Aorta (tissue), 5 donors: ENCODE measurements at regions not wholly inside any gene's neighbourhood (a gene's known extent, or its start where the extent isn't known, plus 50 kb on each side); places are given as distances from the start of the nearest gene placed in this dataset.
"Not testable (repeated sequence)": the region's sequence is repeated elsewhere in the genome, so short reads cannot be mapped to it uniquely, and the experiment has no call there.

Source experiments
- ATAC-seq: fragments of 200-7000 bp; cut with Tn5 transposase; one replicate; pipeline ENCODE4 v1.9.1; 2022; ENCODE audit warnings: moderate library complexity; ENCODE audit not compliant: low FRiP score
- DNase-seq, 2 donors: peaks; one replicate each; pipeline ENCODE4 v3.0.0-alpha.2; 2020
- H3K27ac ChIP-seq, 2 donors: one replicate each; pipeline ENCODE4 v1.5.1; 2013; ENCODE audit warnings: low read length in 2 of 2, mild to moderate bottlenecking in 2 of 2, moderate library complexity in 2 of 2, control low read depth in 1 of 2, inconsistent platforms in 1 of 2, low read depth in 1 of 2
- H3K27me3 ChIP-seq, 2 donors: one replicate each; pipeline ENCODE4 v1.6.1; 2013; ENCODE audit warnings: control low read depth in 1 of 2, low read length in 1 of 2, mild to moderate bottlenecking in 1 of 2, moderate library complexity in 1 of 2; ENCODE audit not compliant: insufficient read depth in 2 of 2, control insufficient read depth in 1 of 2
- H3K36me3 ChIP-seq, 2 donors: one replicate each; pipeline ENCODE4 v1.6.1; 2013; ENCODE audit warnings: control low read depth in 1 of 2, low read length in 1 of 2, mild to moderate bottlenecking in 1 of 2; ENCODE audit not compliant: insufficient read depth in 2 of 2, control insufficient read depth in 1 of 2
- H3K4me1 ChIP-seq, 2 donors: one replicate each; pipeline ENCODE4 v1.6.1; 2013; ENCODE audit warnings: low read length in 2 of 2, control low read depth in 1 of 2, mild to moderate bottlenecking in 1 of 2, moderate library complexity in 1 of 2; ENCODE audit not compliant: insufficient read depth in 2 of 2, control insufficient read depth in 1 of 2
- H3K4me3 ChIP-seq, 2 donors: one replicate each; pipeline ENCODE4 v1.5.1; 2013; ENCODE audit warnings: low read length in 2 of 2, control low read depth in 1 of 2, mild to moderate bottlenecking in 1 of 2
- H3K9me3 ChIP-seq: one replicate; pipeline ENCODE4 v1.6.1; 2013; ENCODE audit warnings: mild to moderate bottlenecking, low read length; ENCODE audit not compliant: control insufficient read depth
- WGBS, 2 donors: extraction: QIAGEN DNeasy Blood & Tissue Kit; methylation state at CpG; one replicate each; pipeline ENCODE4 v1.1.7; 2013; 5-methylcytosine and 5-hydroxymethylcytosine counted together
- intact Hi-C, 2 donors: fragments of 100-400 bp; cut with DNase I; formaldehyde crosslinking; loops; one replicate each; pipeline versions ENCODE4 v1.14.2 to v1.15.0; 2022
- donor health status: healthy with polysubstance abuse.
- donor health status: Bipolar disorder and iron deficiency.
- donor health status: DM: no; HTN: no; CAD: no.
- donor health status: DM: no; HTN: no; CAD: no.
- donor health status: DM: yes; HTN: yes; CAD: no.

GRCh38 chr4:188403272-188403671, 264.0 kb downstream of the TRIML1 start:
- no peaks in the 10 kb centered on the region for H3K27me3 ChIP-seq
- H3K9me3 ChIP-seq: no peaks in the 10 kb centered on the region
- H3K27ac ChIP-seq: no peak overlapping the region
- no peaks in the 10 kb centered on the region for H3K36me3 ChIP-seq
- no peak overlapping the region for H3K4me3 ChIP-seq
- DNase-seq (no peak), ATAC-seq (no peak)
- intact Hi-C loops: no loop called here
- 92 to 97% methylated on average over 6 of the region's 6 CpGs for WGBS, 2 donors
- no peaks in the 10 kb centered on the region for H3K4me1 ChIP-seq

GRCh38 chr4:188405071-188405835, 266.0 kb downstream of the TRIML1 start:
- H3K27me3 ChIP-seq, H3K36me3 ChIP-seq, ATAC-seq, intact Hi-C loops, H3K9me3 ChIP-seq, DNase-seq, H3K4me1 ChIP-seq, H3K4me3 ChIP-seq, H3K27ac ChIP-seq: not testable (repeated sequence)
- 86% methylated on average over 14 of the region's 14 CpGs for WGBS, 2 donors

- ATAC-seq (no peak), DNase-seq (no peak)
- intact Hi-C loops: no loop called here
- WGBS, 2 donors: 29 to 30% methylated on average over 9 of the region's 9 CpGs
- Histone ChIP-seq H3K4me3 (no peak overlapping the region), H3K27me3 (no peaks in the 10 kb centered on the region), H3K36me3 (no peaks in the 10 kb centered on the region), H3K4me1 (no peaks in the 10 kb centered on the region), H3K27ac (no peak overlapping the region), H3K9me3 (no peaks in the 10 kb centered on the region)
Observed at GRCh38 chr4:188408244-188409030, 269.2 kb downstream of the TRIML1 start.

GRCh38 chr4:188409851-188410250, 270.6 kb downstream of the TRIML1 start:
- intact Hi-C loops: no loop called here
- WGBS, 2 donors: 89 to 93% methylated on average over 6 of the region's 6 CpGs
- no peaks in the 10 kb centered on the region for H3K4me1 ChIP-seq
- no peak for ATAC-seq
- no peaks in the 10 kb centered on the region for H3K27me3 ChIP-seq
- H3K9me3 ChIP-seq: no peaks in the 10 kb centered on the region
- no peaks in the 10 kb centered on the region for H3K36me3 ChIP-seq
- H3K4me3 ChIP-seq: no peak overlapping the region
- DNase-seq: no peak
- no peak overlapping the region for H3K27ac ChIP-seq

- no peaks in the 10 kb centered on the region for H3K27me3 ChIP-seq
- DNase-seq: no peak
- ATAC-seq: no peak
- no peak overlapping the region for H3K27ac ChIP-seq
- H3K9me3 ChIP-seq: no peaks in the 10 kb centered on the region
- no peaks in the 10 kb centered on the region for H3K4me1 ChIP-seq
- intact Hi-C loops: no loop called here
- 78 to 95% methylated on average over 25 of the region's 25 CpGs for WGBS, 2 donors
- no peaks in the 10 kb centered on the region for H3K36me3 ChIP-seq
- H3K4me3 ChIP-seq: no peak overlapping the region
Observed at GRCh38 chr4:188411805-188412204, 272.6 kb downstream of the TRIML1 start.

GRCh38 chr4:188412499-188412898, 273.3 kb downstream of the TRIML1 start:
- Histone ChIP-seq H3K9me3 (peaks cover 2% of the 10 kb centered on the region), H3K27me3 (no peaks in the 10 kb centered on the region), H3K4me3 (no peak overlapping the region), H3K4me1 (no peaks in the 10 kb centered on the region), H3K27ac (no peak overlapping the region), H3K36me3 (no peaks in the 10 kb centered on the region)
- intact Hi-C loops: no loop called here
- ATAC-seq (no peak), DNase-seq (no peak)
- WGBS, 2 donors: 89 to 98% methylated on average over 13 of the region's 13 CpGs

- H3K4me3 ChIP-seq: no peak overlapping the region
- H3K27ac ChIP-seq: no peak overlapping the region
- peaks cover 2% of the 10 kb centered on the region for H3K9me3 ChIP-seq
- H3K4me1 ChIP-seq: no peaks in the 10 kb centered on the region
- no peaks in the 10 kb centered on the region for H3K36me3 ChIP-seq
- DNase-seq (no peak), ATAC-seq (no peak)
- WGBS, 2 donors: 95 to 97% methylated on average over 10 of the region's 10 CpGs
- intact Hi-C loops: no loop called here
- no peaks in the 10 kb centered on the region for H3K27me3 ChIP-seq
Observed at GRCh38 chr4:188414441-188414840, 275.2 kb downstream of the TRIML1 start.

GRCh38 chr4:188417181-188417580, 277.9 kb downstream of the TRIML1 start:
- DNase-seq (no peak), ATAC-seq (no peak)
- Histone ChIP-seq H3K36me3 (no peaks in the 10 kb centered on the region), H3K9me3 (peaks cover 2% of the 10 kb centered on the region), H3K27ac (no peak overlapping the region), H3K4me3 (no peak overlapping the region), H3K27me3 (no peaks in the 10 kb centered on the region), H3K4me1 (no peaks in the 10 kb centered on the region)
- intact Hi-C loops: no loop called here
- 49 to 56% methylated on average over 3 of the region's 3 CpGs for WGBS, 2 donors

GRCh38 chr4:188423039-188423438, 283.8 kb downstream of the TRIML1 start:
- DNase-seq (no peak), ATAC-seq (no peak)
- H3K4me3 ChIP-seq: no peak overlapping the region
- H3K9me3 ChIP-seq: no peaks in the 10 kb centered on the region
- H3K36me3 ChIP-seq: no peaks in the 10 kb centered on the region
- intact Hi-C loops: no loop called here
- no peaks in the 10 kb centered on the region for H3K27me3 ChIP-seq
- no peak overlapping the region for H3K27ac ChIP-seq
- no peaks in the 10 kb centered on the region for H3K4me1 ChIP-seq
- 70 to 89% methylated on average over 4 of the region's 4 CpGs for WGBS, 2 donors
